ENCODE measurements at regions not wholly inside any gene's neighbourhood (a gene's known extent, or its start where the extent isn't known, plus 50 kb on each side); places are given as distances from the start of the nearest gene placed in this dataset.

DNA sequence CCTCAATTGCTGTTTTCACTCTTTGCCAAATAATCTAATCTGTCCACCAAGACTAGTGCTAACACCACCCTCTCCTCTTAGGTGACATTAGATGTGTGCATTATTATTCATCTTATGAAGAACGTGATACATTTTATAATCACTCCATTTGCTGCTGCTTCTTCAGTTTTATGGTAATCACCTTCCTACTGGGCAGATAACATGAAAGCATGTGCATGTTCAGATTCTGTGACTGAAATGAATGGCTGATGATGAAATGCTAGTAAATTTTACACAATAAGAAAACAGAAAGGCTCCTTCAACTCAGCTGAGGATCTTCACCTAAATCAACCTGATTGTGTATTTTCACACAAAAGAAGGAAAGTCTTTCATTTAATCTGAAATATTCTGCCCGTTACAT is 577.6 kb downstream of the CSNK1G3 start:
- DNase-seq, result no peak

DNA sequence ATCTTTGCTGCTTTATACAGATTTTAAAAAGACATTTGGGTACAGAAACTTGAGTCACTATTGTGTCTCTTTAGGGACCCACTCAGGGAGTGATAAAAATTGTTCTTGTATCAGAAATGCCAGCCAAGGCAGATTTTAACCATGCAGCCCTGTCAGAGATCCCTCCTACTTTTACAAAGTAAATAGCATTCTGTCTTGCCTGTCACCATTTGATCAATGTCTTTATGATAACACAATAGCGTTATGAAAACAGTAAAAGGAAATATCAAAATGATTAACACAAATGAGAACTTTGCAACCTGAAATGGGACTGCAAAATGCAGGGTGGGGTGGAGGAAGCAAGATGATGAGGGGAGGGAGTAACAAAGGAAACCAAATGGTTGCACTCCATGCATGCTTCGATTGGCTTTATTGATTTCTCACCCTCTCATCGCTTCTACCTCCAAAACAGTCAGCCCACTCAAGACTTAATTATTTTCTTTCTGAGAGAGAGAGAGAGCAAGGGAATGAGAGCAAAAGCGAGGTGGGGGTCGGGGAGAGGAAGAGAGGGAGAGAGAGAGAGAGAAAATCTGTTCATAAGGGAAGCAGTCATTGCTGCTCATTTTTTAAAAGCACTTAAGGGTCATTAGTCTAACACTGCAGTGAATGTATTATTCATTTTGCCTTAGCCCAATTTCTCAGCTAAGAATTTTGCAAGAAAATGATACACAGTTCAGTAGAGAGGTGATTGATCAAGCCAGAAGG is 576.5 kb downstream of the CSNK1G3 start:
- DNase-seq, result no peak

DNA sequence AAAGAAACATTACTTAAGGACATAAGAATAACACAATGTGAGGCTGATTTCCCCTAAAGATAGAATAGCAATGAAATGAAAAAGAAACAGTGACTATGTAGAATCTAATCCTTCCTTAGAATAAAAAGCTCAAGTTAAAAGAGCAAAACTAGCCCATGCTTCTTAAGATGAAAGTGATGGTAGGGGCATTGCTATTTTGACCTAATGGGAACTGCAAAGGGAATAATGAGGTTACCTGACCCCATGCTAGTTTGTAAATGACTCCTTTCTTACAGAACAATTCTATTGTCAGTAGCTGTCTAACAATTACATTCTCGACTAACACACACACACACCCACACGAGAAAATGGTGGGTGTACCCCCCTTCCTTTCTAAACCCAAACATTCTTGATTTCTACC is 575.8 kb downstream of the CSNK1G3 start:
- DNase-seq, result no peak

GRCh38 chr5:124080256-124080655 is 568.3 kb downstream of the CSNK1G3 start:
- no peak for DNase-seq

GRCh38 chr5:124079062-124079461 is 567.1 kb downstream of the CSNK1G3 start:
- no peak for DNase-seq

- no peak for DNase-seq
Observed at GRCh38 chr5:124074500-124074899, 562.5 kb downstream of the CSNK1G3 start.

- no peak for DNase-seq
Observed at GRCh38 chr5:124072570-124072969, 560.6 kb downstream of the CSNK1G3 start.

- DNase-seq, result no peak
Observed at GRCh38 chr5:124071039-124071438, 559.1 kb downstream of the CSNK1G3 start.

DNA sequence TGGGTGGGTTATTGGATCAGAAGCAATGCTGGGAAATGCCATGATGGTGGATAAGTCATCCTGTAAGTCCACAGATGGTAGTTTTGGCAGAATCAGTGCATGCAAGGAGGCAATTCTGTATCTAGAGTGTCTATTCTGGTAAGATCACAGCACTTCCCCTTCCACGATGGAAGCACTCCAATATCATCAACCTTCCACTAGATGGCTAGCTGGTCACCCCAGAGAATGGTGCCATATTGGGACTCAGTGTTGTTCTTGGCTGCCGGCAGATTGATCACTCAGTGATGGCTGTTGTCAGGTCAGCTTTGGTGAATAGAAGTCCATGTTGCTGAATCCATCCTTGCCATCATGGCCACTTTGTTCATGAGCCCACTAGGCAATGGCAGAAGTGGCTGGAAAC is 553.5 kb downstream of the CSNK1G3 start:
- no peak for DNase-seq

- no peak for DNase-seq
Observed at GRCh38 chr5:124064956-124065355, 553.0 kb downstream of the CSNK1G3 start.

DNA sequence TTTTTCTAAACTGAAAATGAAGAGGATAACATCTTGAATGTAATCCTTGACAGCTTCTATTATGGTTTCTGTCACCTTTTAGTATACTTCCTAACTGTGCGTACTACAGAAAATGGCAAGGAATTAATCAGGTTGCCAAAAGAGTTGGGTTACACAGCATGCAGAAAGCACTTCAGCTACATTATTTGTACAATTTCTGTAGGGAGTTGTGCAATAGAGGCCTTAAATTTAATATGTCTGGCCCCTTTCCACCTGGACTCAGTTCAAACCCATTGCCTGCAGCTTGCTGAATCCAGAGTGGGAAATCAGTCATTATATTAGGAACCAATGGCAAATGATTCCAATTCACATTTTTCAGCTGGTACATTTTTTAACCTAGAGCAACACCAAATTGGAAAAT is 549.7 kb downstream of the CSNK1G3 start:
- no peak for DNase-seq

- no peak for DNase-seq
Observed at GRCh38 chr5:124061068-124061430, 549.1 kb downstream of the CSNK1G3 start.

DNA sequence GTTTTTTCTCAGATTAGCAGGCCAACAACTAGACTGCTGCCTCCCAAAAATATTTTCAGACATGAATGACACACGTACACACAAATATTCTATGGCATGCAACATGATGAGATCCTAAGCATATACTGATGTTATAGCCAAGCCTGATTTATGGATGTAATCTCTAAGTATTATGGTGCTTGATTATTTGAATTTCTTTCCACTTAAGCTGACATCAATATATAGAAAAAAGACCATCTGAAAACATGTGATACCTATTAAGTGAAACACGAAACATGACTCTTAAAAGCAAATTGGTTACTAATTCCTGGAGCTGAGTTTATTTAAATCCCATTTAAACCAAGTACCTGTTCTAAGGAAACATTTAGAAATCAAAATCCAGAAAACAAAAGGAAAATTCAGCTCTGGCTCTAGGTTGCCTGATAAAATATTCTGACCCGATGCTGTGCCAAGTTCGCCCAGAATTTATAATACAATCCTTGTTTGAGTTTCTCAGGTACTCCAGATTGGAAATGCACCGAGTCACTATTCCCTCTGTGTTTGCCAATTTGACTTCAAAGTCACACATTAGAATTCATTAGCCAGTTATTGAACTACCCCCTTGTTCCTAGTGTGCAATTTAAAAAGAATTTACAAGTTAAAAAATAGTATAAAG is 548.6 kb downstream of the CSNK1G3 start:
- DNase-seq, result no peak

GRCh38 chr5:124060011-124060410 is 548.0 kb downstream of the CSNK1G3 start:
- DNase-seq, result no peak

DNA sequence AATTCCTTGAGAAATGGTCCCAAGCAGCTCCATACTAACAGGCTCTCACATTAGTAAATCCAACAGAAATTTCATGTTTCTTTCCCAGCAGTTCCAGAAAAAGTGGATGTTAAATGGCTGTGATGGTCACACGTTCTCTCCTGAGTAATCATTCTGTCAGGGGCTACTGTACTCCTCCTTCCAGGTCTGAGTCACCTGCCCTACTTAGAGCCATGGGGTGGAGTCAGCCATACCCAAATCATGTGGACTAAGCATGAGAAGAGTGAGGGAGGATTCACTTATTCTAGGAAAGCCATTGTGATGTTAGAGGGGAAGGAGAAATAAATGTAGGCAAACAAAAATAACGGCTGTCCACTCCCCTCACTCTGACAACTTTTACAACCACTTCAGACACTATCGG is 547.2 kb downstream of the CSNK1G3 start:
- no peak for DNase-seq

GRCh38 chr5:124057724-124058231 is 545.8 kb downstream of the CSNK1G3 start:
- no peak for DNase-seq

DNA sequence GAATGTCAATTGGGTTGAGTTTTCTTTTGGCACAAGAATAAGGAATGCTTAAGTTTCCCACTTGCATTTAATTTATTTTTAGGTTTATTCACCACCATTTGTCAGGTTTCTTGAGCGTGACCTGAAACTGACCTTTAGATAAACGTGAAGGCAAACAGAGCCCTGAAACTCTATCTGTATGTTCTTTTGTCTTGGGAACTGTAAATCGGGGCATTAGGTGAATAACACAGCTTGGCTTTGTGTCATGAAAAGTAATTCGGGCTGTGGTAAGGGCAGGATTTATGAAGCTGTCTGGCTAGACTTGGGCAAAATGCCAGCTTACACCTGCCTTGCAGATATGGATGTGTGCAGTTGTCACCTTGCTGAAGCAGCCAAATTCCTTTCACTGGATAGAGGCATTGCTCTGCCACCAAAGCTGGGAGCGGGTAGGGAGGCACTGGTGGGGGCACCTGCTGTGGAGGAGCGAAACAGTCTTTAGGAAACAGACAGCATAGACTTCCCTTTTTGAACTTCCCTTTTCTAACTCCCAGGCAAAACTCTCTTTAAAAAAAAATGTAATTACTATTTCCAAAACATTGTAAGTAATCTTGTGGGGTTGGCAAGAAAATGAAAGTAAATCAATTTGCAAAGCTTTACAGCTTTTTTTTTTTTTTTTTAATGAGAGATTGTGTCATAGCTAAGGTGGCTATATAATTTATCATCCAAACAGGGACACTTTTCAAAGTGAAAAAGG is 545.2 kb downstream of the CSNK1G3 start:
- peak; percentile 19 for DNase-seq

DNA sequence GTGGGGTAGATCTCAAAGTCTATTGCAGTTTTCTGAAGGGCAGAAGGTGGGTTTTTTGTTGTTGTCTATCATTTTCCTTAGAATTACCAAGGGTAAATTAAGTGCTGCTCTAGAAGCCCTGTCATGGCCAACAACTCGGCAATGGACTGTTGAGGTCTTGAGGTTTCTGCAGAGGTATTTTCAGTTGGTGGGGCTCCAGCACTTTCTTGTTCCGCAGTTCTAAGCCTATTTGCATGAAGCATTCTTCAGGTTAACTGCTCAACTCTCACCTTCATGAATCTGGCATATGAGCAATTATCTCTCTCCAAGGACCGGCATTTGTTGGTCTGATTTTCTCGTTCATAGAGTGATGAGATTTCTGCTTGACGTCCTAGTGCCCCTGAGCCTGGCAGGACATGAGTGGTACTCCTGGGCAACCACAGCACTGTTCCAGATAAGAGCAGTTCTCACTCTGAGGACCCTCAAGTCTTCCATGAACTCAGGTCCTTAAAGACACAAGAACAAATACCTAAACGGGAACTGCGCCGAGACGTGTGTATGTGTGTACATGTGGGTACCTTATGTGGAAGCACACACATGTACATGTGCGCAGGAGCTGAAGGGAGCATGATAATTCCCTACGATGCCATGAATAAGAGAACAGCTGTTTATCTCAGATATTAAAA is 544.5 kb downstream of the CSNK1G3 start:
- DNase-seq, result no peak

DNA sequence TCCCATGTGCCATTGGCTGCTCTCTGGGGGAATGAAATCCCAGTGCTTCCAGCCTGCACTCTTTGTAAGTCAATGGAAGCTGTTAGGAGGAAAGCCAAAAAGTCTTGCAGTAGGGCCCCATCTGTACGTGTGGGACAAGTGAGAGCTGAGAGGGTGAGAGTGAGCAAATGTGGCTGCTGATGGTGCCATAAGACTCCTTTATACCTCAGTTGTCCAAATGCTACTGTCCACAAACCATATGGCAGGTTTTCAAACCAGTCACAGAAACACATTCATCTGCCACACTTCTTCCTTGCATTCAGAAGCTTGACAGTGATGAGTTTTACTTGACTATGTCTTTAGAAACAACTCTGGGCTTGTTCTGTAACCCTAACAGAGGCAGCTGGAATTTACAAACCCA is 543.8 kb downstream of the CSNK1G3 start:
- no peak for DNase-seq

- DNase-seq, result no peak
Observed at GRCh38 chr5:124054564-124054963, 542.6 kb downstream of the CSNK1G3 start.

DNA sequence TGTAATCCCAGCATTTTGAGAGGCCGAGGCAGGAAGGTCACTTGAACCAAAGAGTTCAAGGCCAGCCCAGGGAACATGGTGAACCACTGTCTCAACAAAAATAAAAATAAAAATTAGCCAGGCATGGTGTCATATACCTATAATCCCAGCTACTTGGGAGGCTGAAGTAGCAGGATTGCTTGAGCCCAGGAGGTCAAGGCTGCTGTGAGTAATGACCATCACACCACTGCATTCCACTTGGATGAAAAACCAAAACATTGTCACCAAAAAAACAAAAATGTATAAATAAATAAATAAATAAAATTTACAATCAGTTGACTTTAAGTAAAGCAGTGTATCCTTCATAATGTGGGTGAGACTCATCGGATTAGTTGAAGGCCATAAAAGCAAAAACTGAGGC is 541.4 kb downstream of the CSNK1G3 start:
- no peak for DNase-seq

GRCh38 chr5:124052201-124052600 is 540.2 kb downstream of the CSNK1G3 start:
- no peak for DNase-seq

GRCh38 chr5:124050120-124050770 is 538.3 kb downstream of the CSNK1G3 start:
- no peak for DNase-seq

All from hematopoietic multipotent progenitor cell treated with erythropoietin and hydrocortisone succinate and interleukin-3 and kit ligand, for 8 days (in vitro differentiated cells).